ENCODE measurements at regions not wholly inside any gene's neighbourhood (a gene's known extent, or its start where the extent isn't known, plus 50 kb on each side); places are given as distances from the start of the nearest gene placed in this dataset.
"Not testable (repeated sequence)": the region's sequence is repeated elsewhere in the genome, so short reads cannot be mapped to it uniquely, and the experiment has no call there.

DNA sequence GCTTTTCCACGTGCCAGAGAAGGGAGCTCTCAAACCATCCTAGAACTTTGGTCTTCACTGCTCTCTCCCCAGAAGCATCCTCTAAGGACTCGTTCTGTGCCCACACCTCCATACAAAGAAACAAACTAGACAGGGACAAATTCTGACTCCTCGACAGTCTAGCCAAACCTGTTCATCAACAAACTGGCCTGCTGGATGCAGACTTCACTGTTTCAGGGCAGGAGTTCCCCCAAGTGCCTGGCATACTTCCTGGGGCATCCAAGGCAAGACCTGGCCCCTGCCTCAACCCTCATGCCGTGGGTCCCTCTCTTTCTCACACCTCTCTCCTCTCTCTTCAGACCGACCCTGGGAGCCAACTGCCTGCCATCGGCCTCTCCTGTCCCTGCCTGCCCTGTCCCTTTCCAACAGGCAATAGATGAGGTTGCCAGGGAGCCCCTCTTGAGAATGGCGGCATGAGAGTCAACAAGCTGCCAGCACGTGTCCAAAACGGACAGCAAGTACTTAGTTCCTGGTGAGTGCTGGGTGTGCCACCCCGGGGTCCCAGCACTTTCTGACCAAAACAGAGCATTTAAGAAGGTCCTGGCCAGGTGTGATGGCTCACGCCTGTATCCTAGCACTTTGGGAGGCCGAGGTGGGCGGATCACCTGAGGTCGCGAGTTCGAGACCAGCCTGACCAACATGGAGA is 79.1 kb upstream of the HES1 start:
- H3K9me3 ChIP-seq (ENCODE audit: control insufficient read depth, low read length): peaks cover 6% of the 10 kb centered on the region
- no peaks in the 10 kb centered on the region for H3K4me1 ChIP-seq (ENCODE audit: control insufficient read depth, insufficient read depth, low read length, poor library complexity, severe bottlenecking)
- no peaks in the 10 kb centered on the region for H3K36me3 ChIP-seq (ENCODE audit: control insufficient read depth, insufficient read depth, low read length)
- H3K4me3 ChIP-seq (ENCODE audit: extremely low read depth, insufficient read depth, low read length, poor library complexity, severe bottlenecking): no peak overlapping the region
- WGBS, 2 experiments (ENCODE audit: insufficient coverage in 2 of 2): 82 to 97% methylated on average over 14 to 15 of the region's 16 CpGs
- no peak overlapping the region for H3K27ac ChIP-seq (ENCODE audit: low read depth, low read length, severe bottlenecking)

DNA sequence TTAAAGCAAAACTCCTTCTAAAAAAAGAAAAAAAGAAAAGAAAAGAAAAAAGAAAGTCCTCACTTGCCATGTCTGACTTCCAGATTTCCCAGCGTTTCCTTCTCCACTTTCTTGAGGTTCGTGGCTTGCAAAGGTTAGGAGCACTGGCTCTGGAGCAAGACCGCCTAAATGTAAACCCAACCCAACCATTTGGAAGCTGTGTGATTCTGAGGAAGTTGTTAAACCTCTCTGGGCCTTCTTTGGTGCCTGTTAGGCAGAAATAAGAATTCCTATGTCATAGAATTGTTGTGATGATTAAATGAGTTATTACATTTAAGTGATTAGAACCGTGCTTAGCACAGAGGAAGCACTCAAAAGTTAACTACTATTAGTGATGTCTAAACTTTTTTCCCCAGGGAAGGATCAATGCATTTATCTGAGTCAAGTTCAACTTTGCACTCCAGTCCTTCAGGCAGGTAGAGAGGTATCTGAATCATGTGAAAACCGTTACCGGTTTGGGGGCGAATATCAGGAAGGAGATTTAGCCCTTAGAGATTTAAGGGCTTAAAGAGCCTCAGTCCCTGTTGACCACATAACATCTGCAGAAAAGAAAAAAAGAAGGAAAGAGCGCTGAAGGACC is 78.3 kb upstream of the HES1 start:
- H3K4me3 ChIP-seq (ENCODE audit: extremely low read depth, insufficient read depth, low read length, poor library complexity, severe bottlenecking): peak overlapping the region; percentile 26
- WGBS, 2 experiments (ENCODE audit: insufficient coverage in 2 of 2): 49 to 50% methylated on average over 3 of the region's 8 CpGs
- H3K9me3 ChIP-seq (ENCODE audit: control insufficient read depth, low read length): no peaks in the 10 kb centered on the region
- peak overlapping the region; percentile 39 for H3K27ac ChIP-seq (ENCODE audit: low read depth, low read length, severe bottlenecking)
- H3K4me1 ChIP-seq (ENCODE audit: control insufficient read depth, insufficient read depth, low read length, poor library complexity, severe bottlenecking): no peaks in the 10 kb centered on the region
- no peaks in the 10 kb centered on the region for H3K36me3 ChIP-seq (ENCODE audit: control insufficient read depth, insufficient read depth, low read length)

DNA sequence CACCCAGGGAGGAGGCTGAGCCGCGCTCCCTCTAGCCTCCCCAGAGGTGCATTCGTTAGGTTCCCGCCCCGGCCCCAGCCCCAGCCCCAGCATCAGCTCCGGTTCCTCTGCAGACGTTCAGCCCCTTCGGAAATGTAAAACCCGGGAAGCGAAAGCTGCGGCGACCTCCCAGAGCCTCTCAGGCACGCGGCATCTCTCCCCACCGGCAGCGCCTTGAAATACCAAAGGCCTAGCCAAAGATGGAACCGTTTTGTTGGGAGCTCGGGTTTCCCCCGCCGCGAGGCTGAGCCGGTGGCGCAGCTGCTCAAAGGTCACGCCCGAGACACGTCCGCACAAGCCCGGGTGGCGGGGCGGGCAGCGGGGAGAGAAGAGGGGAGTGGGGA is 77.8 kb upstream of the HES1 start:
- WGBS, 2 experiments (ENCODE audit: insufficient coverage in 2 of 2): 0% methylated on average over 10 to 15 of the region's 31 CpGs
- peak overlapping the region; percentile 26 for H3K4me3 ChIP-seq (ENCODE audit: extremely low read depth, insufficient read depth, low read length, poor library complexity, severe bottlenecking)
- peak overlapping the region; percentile 39 for H3K27ac ChIP-seq (ENCODE audit: low read depth, low read length, severe bottlenecking)
- no peaks in the 10 kb centered on the region for H3K9me3 ChIP-seq (ENCODE audit: control insufficient read depth, low read length)
- no peaks in the 10 kb centered on the region for H3K4me1 ChIP-seq (ENCODE audit: control insufficient read depth, insufficient read depth, low read length, poor library complexity, severe bottlenecking)
- no peaks in the 10 kb centered on the region for H3K36me3 ChIP-seq (ENCODE audit: control insufficient read depth, insufficient read depth, low read length)

DNA sequence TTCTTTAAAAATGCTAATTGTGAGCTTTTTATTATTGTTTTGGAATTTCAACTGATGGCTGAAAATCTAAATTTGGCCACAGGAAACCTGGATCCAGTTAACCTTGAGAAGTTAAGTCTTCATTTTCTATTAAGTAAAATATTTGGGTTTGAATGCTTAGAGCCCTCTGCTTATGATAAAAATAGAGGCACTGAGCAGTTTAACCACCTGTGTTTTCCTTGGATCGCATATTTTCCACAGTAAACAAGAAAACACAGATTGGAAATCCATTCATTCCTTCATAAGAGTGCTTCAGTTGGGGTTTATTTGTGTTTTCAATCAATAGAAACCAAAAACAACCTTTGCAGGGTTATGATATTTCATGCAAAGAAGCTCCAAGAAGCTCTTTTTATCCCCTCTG is 77.2 kb upstream of the HES1 start:
- Histone ChIP-seq H3K9me3 (ENCODE audit: control insufficient read depth, low read length) (no peaks in the 10 kb centered on the region), H3K27ac (ENCODE audit: low read depth, low read length, severe bottlenecking) (no peak overlapping the region), H3K4me1 (ENCODE audit: control insufficient read depth, insufficient read depth, low read length, poor library complexity, severe bottlenecking) (no peaks in the 10 kb centered on the region), H3K36me3 (ENCODE audit: control insufficient read depth, insufficient read depth, low read length) (no peaks in the 10 kb centered on the region), H3K4me3 (ENCODE audit: extremely low read depth, insufficient read depth, low read length, poor library complexity, severe bottlenecking) (no peak overlapping the region)
- WGBS, 2 experiments (ENCODE audit: insufficient coverage in 2 of 2): no CpG with 5 or more reads among the region's 1 CpG

DNA sequence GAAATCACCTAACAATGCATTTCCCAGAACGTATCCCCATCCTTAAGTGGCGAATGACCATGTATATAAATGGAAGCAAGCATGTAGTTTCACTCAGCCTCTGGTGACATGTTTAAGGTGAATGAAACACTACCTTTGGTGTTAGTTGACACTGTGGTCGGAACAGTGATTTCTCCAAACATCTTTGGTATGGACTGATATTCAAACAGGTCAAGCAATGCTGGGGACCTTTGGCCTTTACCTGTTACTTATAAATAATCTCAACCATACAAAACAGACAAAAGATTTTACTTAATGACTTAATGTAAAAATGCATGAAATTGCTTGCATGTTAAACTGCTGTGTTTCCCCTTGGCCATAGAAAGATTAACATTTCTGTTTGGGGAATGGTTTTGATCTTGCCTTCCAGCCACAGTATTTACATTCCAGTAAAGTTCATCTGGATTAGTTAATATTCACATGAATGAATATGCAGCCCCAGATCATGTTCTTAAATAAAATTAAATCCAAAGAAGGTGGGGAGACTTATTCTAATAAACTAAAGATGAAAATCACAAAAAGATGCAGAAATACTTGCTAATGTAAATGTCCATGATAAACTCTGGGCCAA is 74.4 kb upstream of the HES1 start:
- WGBS, 2 experiments (ENCODE audit: insufficient coverage in 2 of 2): 90 to 100% methylated on average over 2 to 3 of the region's 3 CpGs
- no peaks in the 10 kb centered on the region for H3K4me1 ChIP-seq (ENCODE audit: control insufficient read depth, insufficient read depth, low read length, poor library complexity, severe bottlenecking)
- no peak overlapping the region for H3K4me3 ChIP-seq (ENCODE audit: extremely low read depth, insufficient read depth, low read length, poor library complexity, severe bottlenecking)
- no peak overlapping the region for H3K27ac ChIP-seq (ENCODE audit: low read depth, low read length, severe bottlenecking)
- peaks cover 2% of the 10 kb centered on the region for H3K9me3 ChIP-seq (ENCODE audit: control insufficient read depth, low read length)
- no peaks in the 10 kb centered on the region for H3K36me3 ChIP-seq (ENCODE audit: control insufficient read depth, insufficient read depth, low read length)

DNA sequence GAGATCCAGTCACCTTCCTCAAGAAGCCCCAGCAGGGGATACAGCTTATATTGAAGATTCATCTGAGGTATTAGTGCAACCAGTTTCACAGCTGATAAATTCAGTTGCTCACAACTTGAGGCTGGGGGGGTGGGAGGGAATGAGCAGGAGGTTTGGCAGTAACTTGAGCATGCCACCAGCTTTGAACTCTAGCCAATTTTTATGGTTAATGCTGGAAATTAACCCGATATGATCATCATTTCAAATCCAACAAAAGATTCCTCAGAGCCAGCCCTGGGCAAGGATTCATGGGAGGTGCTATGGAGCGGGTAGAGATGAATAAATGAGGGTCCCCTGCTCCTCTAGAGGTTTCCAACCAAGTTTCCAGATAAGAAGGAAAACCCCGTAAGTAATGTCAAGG is 73.1 kb upstream of the HES1 start:
- Histone ChIP-seq H3K4me1 (ENCODE audit: control insufficient read depth, insufficient read depth, low read length, poor library complexity, severe bottlenecking) (no peaks in the 10 kb centered on the region), H3K36me3 (ENCODE audit: control insufficient read depth, insufficient read depth, low read length) (no peaks in the 10 kb centered on the region), H3K27ac (ENCODE audit: low read depth, low read length, severe bottlenecking) (no peak overlapping the region), H3K4me3 (ENCODE audit: extremely low read depth, insufficient read depth, low read length, poor library complexity, severe bottlenecking) (no peak overlapping the region), H3K9me3 (ENCODE audit: control insufficient read depth, low read length) (peaks cover 12% of the 10 kb centered on the region)
- 60 to 93% methylated on average over 1 to 2 of the region's 3 CpGs for WGBS, 2 experiments (ENCODE audit: insufficient coverage in 2 of 2)

DNA sequence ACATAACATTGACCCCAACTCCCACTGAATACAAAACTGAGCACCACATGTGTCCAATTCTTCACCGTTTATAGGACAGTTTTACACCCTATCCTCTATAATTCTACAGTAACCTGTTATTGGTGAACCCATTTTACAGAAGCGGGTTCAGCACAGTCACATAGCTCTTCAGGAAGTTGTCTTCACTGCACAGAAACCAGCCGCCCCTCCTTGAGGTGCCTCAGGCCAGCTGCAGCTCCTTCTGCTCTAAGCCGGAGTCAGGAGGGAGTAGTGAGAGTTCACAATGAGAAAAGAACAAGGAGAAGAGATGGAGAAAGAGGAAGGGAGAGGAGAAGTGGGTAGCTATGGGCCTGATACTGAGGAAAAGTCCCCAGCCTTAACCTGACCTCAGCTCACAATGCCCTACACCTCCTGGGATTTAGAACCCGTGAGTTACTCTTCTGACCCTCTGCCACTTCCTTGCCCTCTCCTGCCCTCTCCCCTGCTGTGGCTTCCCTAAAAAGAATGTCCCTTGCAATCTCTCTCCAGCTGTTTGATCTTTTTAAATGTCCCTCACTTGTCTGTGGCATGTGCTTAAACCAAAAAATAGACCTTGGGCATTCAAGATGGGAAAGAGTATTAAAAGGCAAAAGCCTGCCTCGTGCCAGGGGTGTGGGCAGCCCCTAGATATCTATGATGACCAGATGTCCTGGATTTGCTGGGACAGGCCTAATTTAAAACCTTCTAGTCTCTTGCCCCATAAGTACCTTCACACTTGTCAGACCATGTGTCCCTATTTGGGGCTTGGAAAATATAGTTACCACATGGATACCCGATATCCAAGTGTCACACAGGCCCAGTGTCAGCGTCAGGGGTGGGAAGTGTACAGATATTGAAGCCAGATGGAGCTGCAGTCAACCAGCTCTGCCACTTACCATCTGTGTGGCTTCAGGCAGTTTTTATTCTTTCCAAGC is 71.3 kb upstream of the HES1 start:
- WGBS, 2 experiments (ENCODE audit: insufficient coverage in 2 of 2): 86 to 94% methylated on average over 5 to 7 of the region's 8 CpGs
- peaks cover 6% of the 10 kb centered on the region for H3K4me1 ChIP-seq (ENCODE audit: control insufficient read depth, insufficient read depth, low read length, poor library complexity, severe bottlenecking)

DNA sequence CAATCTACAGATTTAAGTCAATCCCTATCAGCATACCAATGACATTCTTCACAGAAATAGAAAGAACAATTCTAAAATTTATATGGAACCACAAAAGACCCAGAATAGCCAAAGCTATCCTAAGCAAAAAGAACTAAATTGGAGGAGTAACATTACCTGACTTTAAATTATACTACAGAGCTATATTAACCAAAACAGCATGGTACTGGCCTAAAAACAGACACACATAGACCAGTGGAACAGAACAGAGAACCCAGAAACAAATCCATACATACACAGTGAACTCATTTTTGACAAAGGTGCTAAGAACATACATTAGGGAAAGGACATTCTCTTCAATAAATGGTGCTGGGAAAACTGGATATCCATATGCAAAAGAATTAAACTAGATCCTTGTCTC is 68.6 kb upstream of the HES1 start:
- peaks cover 29% of the 10 kb centered on the region for H3K9me3 ChIP-seq (ENCODE audit: control insufficient read depth, low read length)
- H3K4me3 ChIP-seq (ENCODE audit: extremely low read depth, insufficient read depth, low read length, poor library complexity, severe bottlenecking); H3K4me1 ChIP-seq (ENCODE audit: control insufficient read depth, insufficient read depth, low read length, poor library complexity, severe bottlenecking); H3K27ac ChIP-seq (ENCODE audit: low read depth, low read length, severe bottlenecking); H3K36me3 ChIP-seq (ENCODE audit: control insufficient read depth, insufficient read depth, low read length): not testable (repeated sequence)

More for the DNA sequence above, 71.3 kb upstream of the HES1 start:
- peaks cover 24% of the 10 kb centered on the region for H3K9me3 ChIP-seq (ENCODE audit: control insufficient read depth, low read length)
- H3K27ac ChIP-seq (ENCODE audit: low read depth, low read length, severe bottlenecking): no peak overlapping the region
- no peak overlapping the region for H3K4me3 ChIP-seq (ENCODE audit: extremely low read depth, insufficient read depth, low read length, poor library complexity, severe bottlenecking)
- H3K36me3 ChIP-seq (ENCODE audit: control insufficient read depth, insufficient read depth, low read length): no peaks in the 10 kb centered on the region

DNA sequence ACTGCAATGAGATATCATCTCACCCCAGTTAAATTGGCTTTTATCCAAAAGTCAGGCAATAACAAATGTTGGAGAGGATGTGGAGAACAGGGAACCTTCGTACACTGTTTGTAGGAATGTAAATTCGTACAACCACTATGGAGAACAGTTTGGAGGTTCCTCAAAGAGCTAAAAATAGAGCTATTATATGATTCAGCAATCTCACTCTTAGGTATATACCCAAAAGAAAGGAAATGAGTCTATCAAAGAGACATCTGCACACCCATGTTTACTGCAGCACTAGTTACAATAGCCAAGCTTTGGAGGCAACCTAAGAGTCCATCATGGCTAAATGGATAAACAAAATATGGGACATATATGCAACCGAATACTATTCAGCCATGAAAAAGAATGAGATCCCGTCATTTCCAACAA is 68.0 kb upstream of the HES1 start:
- Histone ChIP-seq H3K4me3 (ENCODE audit: extremely low read depth, insufficient read depth, low read length, poor library complexity, severe bottlenecking) (no peak overlapping the region), H3K9me3 (ENCODE audit: control insufficient read depth, low read length) (peaks cover 29% of the 10 kb centered on the region), H3K27ac (ENCODE audit: low read depth, low read length, severe bottlenecking) (no peak overlapping the region), H3K36me3 (ENCODE audit: control insufficient read depth, insufficient read depth, low read length) (no peaks in the 10 kb centered on the region), H3K4me1 (ENCODE audit: control insufficient read depth, insufficient read depth, low read length, poor library complexity, severe bottlenecking) (peaks cover 9% of the 10 kb centered on the region)
- 100% methylated on average over 1 of the region's 4 CpGs for WGBS, 2 experiments (ENCODE audit: insufficient coverage in 2 of 2)

DNA sequence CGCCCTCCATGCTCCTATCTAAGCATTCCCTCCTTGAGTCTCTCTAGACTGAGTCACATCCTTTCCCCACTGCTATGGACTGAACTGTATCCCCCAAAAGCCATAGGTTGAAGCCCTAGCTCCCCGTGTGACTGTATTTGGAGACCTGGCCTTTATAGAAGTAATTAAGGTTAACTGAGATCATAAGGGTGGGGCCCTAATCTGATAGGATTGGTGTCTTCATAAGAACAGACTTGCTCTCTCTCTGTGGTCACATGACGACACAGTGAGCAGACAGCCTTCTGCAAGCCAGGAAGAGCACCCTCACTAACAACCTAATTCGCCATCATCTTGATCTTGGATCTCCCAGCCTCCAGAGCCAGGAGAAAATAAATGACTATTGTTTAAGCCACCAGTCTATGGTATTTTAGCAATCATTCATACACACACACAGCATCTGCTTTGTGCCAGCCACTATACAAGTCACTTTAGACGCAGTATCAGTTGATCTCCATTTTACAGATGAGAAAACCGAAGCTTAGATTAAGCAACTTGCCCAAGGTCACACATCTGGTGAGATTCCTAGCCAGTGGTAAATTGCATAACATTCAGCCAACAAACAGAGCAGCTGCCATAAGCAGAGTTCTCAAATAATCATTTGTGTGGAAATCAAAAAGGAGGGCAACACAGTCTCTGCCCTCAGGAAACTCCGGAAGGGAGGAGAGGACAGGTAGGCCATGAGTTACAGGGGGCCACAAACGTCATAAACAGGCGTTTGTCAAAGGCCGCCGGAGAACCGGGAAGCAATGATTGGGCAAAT is 66.3 kb upstream of the HES1 start:
- no peak overlapping the region for H3K4me3 ChIP-seq (ENCODE audit: extremely low read depth, insufficient read depth, low read length, poor library complexity, severe bottlenecking)
- WGBS, 2 experiments (ENCODE audit: insufficient coverage in 2 of 2): 93 to 94% methylated on average over 11 of the region's 12 CpGs
- H3K9me3 ChIP-seq (ENCODE audit: control insufficient read depth, low read length): peaks cover 29% of the 10 kb centered on the region
- H3K4me1 ChIP-seq (ENCODE audit: control insufficient read depth, insufficient read depth, low read length, poor library complexity, severe bottlenecking): peaks cover 9% of the 10 kb centered on the region
- no peaks in the 10 kb centered on the region for H3K36me3 ChIP-seq (ENCODE audit: control insufficient read depth, insufficient read depth, low read length)
- no peak overlapping the region for H3K27ac ChIP-seq (ENCODE audit: low read depth, low read length, severe bottlenecking)

All from mesodermal cell (in vitro differentiated cells).